Right lobe of liver (tissue), 4 donors: ENCODE measurements at regions not wholly inside any gene's neighbourhood (a gene's known extent, or its start where the extent isn't known, plus 50 kb on each side); places are given as distances from the start of the nearest gene placed in this dataset.

Source experiments
- CTCF ChIP-seq, 4 donors: fragments of 200-600 bp in 3 of 4; fragments of 450-650 bp in 1 of 4; IDR thresholded peaks; one replicate each; pipeline versions ENCODE4 v1.5.1 to v1.8.0; 2016 to 2022; ENCODE audit warnings: antibody characterized with exemption in 4 of 4, mild to moderate bottlenecking in 2 of 4
- POLR2A ChIP-seq: fragments of 450-650 bp; IDR thresholded peaks from one replicate; pipeline ENCODE4 v1.6.1; 2017; ENCODE audit warnings: antibody characterized with exemption, mild to moderate bottlenecking
- donor health status: DM: no; HTN: no; CAD: no.
- donor health status: DM: no; HTN: no; CAD: no.
- donor health status: DM: no; HTN: yes; CAD: no.

GRCh38 chr3:106678657-106679390, 698.4 kb upstream of the CCDC54 start:
- TF ChIP-seq CTCF (IDR thresholded peaks at IDR 0.05) (no peak), POLR2A (no peak)
